ENCODE measurements at regions not wholly inside any gene's neighbourhood (a gene's known extent, or its start where the extent isn't known, plus 50 kb on each side); places are given as distances from the start of the nearest gene placed in this dataset.

GRCh38 chr12:93115198-93115601 lies 186.1 kb upstream of the EEA1 start:
- no peak overlapping the region for H3K4me3 ChIP-seq (ENCODE audit: low read length, poor library complexity, severe bottlenecking)
- no peaks in the 10 kb centered on the region for H3K27me3 ChIP-seq (ENCODE audit: insufficient read depth, low read length, poor library complexity, severe bottlenecking)
- H3K4me2 ChIP-seq (ENCODE audit: low read depth, low read length, poor library complexity, severe bottlenecking) = no peak overlapping the region
- H4K20me1 ChIP-seq (ENCODE audit: insufficient read depth, low read length, poor library complexity, severe bottlenecking) = no peaks in the 10 kb centered on the region
- no peak for TF ChIP-seq CTCF (conservative IDR thresholded peaks at IDR 0.05; ENCODE audit: low read length)
- no peak for TF ChIP-seq EZH2phosphoT487 (IDR thresholded peaks at IDR 0.05; ENCODE audit: borderline replicate concordance)
- no peak overlapping the region for H3K9ac ChIP-seq (ENCODE audit: low read depth, low read length, poor library complexity, severe bottlenecking)
- H3K9me2 ChIP-seq (replicated peaks; ENCODE audit: low read depth, low read length) = no peaks in the 10 kb centered on the region
- no peaks in the 10 kb centered on the region for H3K36me3 ChIP-seq (ENCODE audit: insufficient read depth, low read length)
- H2AFZ ChIP-seq (ENCODE audit: low read length) = no peak overlapping the region
- H3F3A ChIP-seq (ENCODE audit: low read depth) = no peaks in the 10 kb centered on the region
- no peaks in the 10 kb centered on the region for H3K9me3 ChIP-seq (ENCODE audit: insufficient read depth, low read depth, low read length)
- no peaks in the 10 kb centered on the region for H3K79me2 ChIP-seq (ENCODE audit: insufficient read depth, low read length)
- H3K4me1 ChIP-seq (ENCODE audit: insufficient read depth, low read length, poor library complexity, severe bottlenecking) = no peaks in the 10 kb centered on the region

GRCh38 chr12:93115646-93116045 lies 186.6 kb upstream of the EEA1 start:
- H3K4me2 ChIP-seq (ENCODE audit: low read depth, low read length, poor library complexity, severe bottlenecking) = no peak overlapping the region
- TF ChIP-seq EZH2phosphoT487 (IDR thresholded peaks at IDR 0.05; ENCODE audit: borderline replicate concordance) = no peak
- TF ChIP-seq CTCF (conservative IDR thresholded peaks at IDR 0.05; ENCODE audit: low read length) = no peak
- no peak overlapping the region for H3K4me3 ChIP-seq (ENCODE audit: low read length, poor library complexity, severe bottlenecking)
- H3K36me3 ChIP-seq (ENCODE audit: insufficient read depth, low read length) = no peaks in the 10 kb centered on the region
- no peaks in the 10 kb centered on the region for H3K9me3 ChIP-seq (ENCODE audit: insufficient read depth, low read depth, low read length)
- H3K27me3 ChIP-seq (ENCODE audit: insufficient read depth, low read length, poor library complexity, severe bottlenecking) = no peaks in the 10 kb centered on the region
- H3K79me2 ChIP-seq (ENCODE audit: insufficient read depth, low read length) = no peaks in the 10 kb centered on the region
- H4K20me1 ChIP-seq (ENCODE audit: insufficient read depth, low read length, poor library complexity, severe bottlenecking) = no peaks in the 10 kb centered on the region
- H3K9ac ChIP-seq (ENCODE audit: low read depth, low read length, poor library complexity, severe bottlenecking) = no peak overlapping the region
- H3F3A ChIP-seq (ENCODE audit: low read depth) = no peaks in the 10 kb centered on the region
- no peaks in the 10 kb centered on the region for H3K9me2 ChIP-seq (replicated peaks; ENCODE audit: low read depth, low read length)
- no peak overlapping the region for H2AFZ ChIP-seq (ENCODE audit: low read length)
- no peaks in the 10 kb centered on the region for H3K4me1 ChIP-seq (ENCODE audit: insufficient read depth, low read length, poor library complexity, severe bottlenecking)

- Histone ChIP-seq H3K27me3 (ENCODE audit: insufficient read depth, low read length, poor library complexity, severe bottlenecking) (no peaks in the 10 kb centered on the region), H3K4me3 (ENCODE audit: low read length, poor library complexity, severe bottlenecking) (no peak overlapping the region), H3F3A (ENCODE audit: low read depth) (no peaks in the 10 kb centered on the region), H3K9ac (ENCODE audit: low read depth, low read length, poor library complexity, severe bottlenecking) (no peak overlapping the region), H3K9me3 (ENCODE audit: insufficient read depth, low read depth, low read length) (no peaks in the 10 kb centered on the region), H4K20me1 (ENCODE audit: insufficient read depth, low read length, poor library complexity, severe bottlenecking) (no peaks in the 10 kb centered on the region), H3K9me2 (replicated peaks; ENCODE audit: low read depth, low read length) (no peaks in the 10 kb centered on the region), H3K4me1 (ENCODE audit: insufficient read depth, low read length, poor library complexity, severe bottlenecking) (no peaks in the 10 kb centered on the region), H3K4me2 (ENCODE audit: low read depth, low read length, poor library complexity, severe bottlenecking) (no peak overlapping the region), H3K79me2 (ENCODE audit: insufficient read depth, low read length) (no peaks in the 10 kb centered on the region), H2AFZ (ENCODE audit: low read length) (no peak overlapping the region), H3K36me3 (ENCODE audit: insufficient read depth, low read length) (no peaks in the 10 kb centered on the region)
- TF ChIP-seq CTCF (conservative IDR thresholded peaks at IDR 0.05; ENCODE audit: low read length) (no peak), EZH2phosphoT487 (IDR thresholded peaks at IDR 0.05; ENCODE audit: borderline replicate concordance) (no peak)
These were observed 187.5 kb upstream of the EEA1 start for GRCh38 chr12:93116632-93117031.
